ENCODE measurements at regions not wholly inside any gene's neighbourhood (a gene's known extent, or its start where the extent isn't known, plus 50 kb on each side); places are given as distances from the start of the nearest gene placed in this dataset.

DNA sequence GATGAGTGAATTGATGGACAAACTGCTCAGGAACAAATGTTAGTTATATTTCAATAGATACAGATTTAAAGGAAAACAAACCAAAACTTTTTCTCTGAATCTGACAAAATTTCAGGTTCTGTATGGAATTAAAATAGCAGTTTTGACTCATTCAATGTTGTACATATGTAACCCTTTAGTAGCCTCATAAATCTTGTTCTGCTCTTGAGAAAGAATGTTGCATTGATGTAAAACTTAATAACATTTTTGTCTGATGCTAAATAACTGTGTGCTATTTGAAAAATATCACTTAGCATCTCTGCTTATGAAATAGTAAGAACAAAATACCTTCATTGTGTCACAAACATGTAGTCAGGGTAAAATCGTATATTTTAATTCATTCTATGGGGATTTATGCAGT is 168.9 kb upstream of the NOVA1 start:
- DNase-seq, result no peak

DNA sequence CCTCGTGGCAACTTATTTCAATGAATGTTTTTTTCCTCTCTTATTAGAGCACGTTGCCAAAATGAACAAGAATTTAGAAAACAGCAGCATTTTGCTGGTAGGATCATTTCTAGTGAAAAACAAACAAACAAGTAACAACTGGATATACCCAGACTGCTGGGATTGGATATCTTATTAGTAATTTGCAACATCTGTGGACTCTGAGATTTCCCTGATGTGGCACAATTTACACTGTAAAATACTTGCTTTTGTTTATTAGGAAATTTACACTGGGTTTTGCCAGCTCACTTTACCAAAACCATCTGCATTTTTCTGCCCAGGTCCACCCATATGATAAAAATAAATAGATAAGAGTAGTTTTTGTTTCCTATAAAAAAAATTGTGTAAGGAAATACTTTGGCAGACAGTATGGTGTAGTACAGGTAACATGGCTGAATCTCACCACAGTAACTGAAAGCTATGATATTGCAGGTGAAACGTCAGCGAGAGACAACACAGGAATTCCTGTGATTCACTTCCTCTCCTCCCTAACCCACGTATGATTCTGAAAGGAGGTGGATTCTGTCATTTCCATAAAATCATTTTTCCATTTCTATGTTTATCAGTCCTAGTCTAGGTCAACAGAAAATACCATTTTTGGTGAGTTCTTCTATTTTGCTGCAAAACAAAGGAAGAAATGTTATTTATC is 176.2 kb upstream of the NOVA1 start:
- DNase-seq, result no peak

DNA sequence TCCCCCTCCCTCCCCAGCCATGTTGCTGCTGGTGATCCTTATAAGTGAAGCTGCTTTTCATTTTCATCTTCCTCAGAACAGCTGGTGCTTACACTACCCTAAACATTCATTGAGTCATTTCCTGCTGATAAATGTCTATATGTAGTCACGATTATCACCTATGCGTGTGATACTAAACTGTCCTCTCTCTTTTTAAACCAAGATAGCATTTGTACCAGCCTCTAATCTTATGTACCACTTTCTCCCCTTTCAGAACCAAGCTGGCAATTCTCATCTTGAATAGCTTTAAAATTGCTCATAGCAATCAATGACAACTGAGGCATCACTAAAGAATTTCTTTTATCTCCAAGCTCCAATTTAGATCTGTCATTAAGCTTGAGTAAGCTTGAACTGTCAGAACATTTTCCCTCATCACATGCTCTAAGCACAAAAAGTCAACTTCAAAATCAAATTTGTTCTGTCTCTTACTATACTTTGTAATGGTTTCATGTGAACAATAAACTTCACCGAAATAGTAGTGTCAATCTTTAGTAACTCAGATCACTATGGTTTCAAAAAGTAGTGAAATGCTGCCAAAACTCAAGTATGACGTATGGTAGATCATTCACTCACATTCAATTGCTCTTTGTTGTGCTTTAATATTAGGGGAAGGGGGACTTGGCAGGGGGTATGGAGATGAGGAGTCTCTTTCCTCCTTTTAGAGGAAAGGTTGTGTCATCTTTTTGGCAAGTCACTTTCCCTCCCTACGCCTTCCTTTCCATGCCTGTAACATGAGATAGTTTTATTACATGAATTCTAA is 178.1 kb upstream of the NOVA1 start:
- peak; percentile 45 for DNase-seq

DNA sequence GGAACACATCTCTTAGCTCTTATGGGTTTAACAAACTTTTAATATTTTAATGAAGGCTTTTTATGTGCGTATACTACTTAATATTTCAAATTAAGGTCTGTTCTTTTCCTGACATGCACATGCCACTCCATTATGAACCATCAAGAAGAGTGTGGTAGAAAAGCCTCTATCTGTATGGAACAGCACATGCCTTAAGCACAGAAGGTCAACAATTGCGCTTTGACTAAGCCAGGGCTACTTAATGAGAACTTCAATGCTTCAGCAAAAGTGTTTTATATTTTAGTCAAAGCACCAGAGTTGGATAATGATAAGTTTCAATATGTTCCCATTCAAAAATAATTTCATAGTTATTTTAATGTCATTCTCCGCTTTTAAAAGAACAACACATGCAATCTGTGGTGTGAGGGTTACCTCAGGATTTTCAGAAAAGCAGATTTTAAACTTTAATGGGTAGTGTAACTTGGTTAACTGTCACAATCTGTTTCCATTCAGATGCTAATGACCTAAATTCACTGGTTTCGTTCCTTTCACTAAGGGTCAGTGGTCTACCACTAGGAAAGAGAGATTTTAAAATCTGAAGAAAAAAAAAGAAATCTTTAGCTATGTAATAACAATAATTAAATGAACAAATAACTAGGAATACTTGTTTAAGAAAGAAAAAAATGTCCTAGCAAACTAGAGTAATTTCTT is 193.4 kb upstream of the NOVA1 start:
- no peak for DNase-seq

DNA sequence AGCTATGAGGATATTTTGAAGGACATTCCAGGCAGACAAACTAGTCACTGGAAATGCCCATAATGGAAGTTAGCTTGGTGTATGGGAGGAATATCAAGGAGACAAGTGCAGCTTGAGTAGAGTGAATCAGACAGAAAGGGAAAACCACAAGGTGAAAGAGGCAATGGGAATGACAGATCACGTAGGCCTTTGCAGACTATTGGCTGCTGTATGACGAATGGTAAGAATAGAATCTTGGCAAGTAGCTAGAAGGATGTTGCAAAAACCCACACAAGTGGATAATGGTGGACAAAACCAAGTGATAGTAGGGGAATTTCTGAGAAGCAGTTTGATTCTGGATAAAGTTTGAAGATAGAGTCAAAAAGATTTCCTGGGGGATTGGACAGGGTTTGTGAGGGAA is 196.9 kb upstream of the NOVA1 start:
- DNase-seq, result no peak

DNA sequence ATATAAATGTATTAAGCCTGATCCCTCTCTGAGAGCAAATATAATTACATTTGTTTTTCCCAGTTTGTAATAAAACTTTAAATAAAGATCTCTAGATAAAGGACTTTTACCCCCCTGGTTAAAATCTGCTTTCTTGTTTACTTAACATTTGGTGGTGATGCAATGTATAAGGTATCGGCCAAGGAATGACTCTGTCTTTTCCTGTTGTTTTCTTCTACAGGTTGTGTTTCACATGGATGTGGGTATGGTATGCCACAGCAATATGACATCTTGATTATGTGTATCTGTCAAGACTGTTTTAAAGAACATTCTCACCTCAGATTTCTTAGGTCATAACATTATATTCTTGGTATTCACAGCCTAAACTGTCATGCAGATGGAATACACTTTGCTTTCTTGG is 210.6 kb upstream of the NOVA1 start:
- DNase-seq, result no peak

DNA sequence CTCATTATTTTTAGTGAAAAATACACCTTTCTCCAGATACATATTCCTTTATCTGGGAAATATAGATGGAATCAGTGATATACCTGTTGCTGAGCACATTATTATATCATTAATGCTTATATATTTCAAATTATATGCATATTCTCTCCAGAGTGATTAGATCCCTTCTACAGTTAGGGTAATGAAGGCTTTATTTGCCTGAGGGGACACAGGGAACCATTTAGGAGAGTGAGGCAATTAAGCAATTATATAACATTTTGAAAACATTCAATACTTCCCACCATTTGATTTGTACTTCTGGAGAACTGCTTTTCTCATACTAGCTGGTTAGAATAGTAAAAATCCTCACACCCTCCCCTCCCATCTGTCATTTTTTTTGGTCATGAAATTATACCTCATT is 212.8 kb upstream of the NOVA1 start:
- no peak for DNase-seq

DNA sequence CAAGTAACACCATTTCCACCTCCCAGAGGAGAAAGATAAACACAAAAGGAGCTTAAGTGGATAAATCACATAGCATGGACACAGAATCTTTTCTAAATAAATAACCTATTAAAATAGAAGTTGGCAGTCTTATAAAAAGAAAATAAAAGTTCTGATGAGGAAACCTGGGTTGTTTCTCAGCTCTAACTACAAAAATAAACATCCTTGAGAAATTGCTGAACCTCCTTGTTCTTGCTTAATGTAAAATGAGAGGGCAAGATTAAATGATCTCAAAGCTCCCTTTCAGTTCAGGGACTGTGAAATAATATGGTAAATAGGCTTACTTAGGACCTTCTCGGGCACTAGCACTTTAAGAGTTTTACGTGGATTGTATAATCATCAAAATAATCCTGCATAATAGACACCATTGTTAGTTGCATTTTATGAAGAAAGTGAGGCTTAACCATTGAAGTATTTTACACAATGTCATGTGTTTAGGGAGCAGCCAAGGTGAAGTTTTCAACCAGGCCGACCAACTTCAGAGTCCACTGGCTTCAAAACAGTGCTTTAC is 214.0 kb upstream of the NOVA1 start:
- DNase-seq, result no peak

DNA sequence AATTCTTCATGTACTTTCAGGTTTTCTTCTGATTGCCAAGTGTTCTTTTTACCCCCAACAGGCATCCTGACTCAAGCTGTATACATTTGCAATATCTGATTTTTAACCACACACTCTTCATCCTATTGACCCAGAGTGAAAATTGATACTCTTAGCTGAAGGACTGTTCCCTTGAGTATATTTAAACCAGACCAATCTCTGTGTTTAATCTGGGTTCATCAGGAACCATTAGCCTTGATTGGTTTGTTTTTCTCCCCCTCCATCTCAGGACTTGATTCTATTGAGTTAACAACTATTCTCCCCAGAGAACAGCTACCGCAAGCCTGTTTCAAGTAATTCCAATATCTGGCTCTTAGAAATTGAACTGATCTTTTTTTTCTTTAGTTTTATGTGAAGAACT is 222.3 kb upstream of the NOVA1 start:
- DNase-seq, result peak; percentile 2

DNA sequence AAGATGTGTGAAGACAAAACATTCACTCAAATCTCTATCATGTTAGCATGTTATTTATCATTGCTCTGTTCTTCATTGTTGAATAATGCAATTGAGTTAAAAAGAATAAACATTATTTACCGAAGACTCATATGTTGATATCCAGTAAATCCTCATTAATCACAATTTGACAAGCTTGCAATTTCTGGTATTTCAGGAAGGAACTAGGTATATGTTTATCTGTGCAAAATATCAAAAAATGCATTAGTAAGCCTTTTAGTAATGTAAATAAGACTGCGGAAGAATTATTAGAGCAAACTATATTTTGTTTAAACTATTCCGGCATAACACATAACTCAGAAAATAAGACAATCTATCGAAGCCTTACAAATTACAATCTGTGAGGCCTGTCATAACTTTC is 222.7 kb upstream of the NOVA1 start:
- no peak for DNase-seq

DNA sequence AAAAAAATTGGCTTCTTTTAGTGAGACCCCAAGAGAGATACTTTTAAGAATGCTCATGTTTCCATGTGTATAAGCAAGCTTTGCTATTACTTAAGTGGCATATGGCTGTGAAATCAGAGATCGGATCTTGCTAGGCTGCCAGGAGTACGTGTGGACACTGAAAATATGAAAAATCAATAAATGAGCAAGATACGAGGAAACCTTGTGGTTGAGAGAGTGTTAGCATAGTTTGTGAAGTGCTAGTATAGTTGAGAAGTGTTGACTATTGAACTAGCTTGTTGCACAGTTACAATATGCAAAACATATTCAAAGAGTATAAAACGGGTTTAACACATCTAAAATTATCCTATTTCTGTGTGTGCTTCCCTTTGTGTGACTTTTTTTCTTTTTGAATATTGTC is 230.9 kb upstream of the NOVA1 start:
- no peak for DNase-seq

DNA sequence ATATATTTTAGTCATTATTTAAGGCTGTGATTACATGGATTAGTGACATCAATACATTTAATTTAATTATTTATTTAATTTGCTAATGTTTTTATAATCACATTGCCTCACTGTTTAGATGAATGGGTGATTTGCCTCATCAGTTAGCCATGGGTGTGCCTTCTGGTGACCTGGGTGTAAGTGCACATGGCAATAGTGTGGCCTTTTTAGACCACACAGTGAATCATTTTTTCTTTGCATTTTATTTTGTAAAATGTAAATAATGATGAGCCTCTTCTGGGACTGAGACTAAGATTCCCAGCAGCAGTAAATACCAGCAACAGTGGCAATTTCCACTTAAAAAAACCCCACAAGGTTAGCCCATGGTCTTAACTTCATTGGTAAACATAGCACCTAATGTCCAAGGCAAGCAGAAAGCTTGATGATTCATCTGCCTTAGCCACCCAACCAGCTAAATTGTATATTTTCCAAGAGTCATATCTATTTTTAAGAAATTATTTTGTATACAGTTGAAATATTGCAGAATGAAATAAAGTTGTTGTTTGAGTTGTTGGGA is 235.9 kb upstream of the NOVA1 start:
- no peak for DNase-seq

DNA sequence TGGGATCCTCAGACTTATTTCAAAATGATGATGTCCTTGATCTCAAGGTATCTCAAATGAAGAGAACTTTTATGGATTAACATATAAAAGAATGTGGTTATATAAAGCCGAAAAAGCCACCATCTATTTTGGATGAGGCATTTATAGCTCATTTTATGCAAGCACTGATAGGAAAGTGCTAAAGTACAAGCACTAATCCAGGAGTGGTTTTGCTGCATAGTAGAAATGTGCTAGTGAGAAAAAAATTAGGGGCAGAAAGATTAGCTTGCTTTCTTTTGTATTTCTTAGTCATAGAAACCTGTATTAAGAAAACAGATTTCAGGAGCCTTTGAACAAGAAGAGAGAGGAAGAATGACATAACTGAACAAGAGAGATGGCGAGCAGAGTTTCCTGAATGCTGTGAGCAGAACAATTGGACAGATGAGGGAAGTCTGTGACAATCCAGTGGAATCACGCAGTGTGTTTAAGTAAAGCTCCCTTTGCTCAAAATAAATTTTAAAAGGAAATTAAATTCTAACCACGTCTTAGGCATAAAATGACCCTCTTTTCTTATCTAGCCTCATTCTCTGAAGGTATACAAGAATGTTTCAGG is 238.2 kb upstream of the NOVA1 start:
- no peak for DNase-seq

DNA sequence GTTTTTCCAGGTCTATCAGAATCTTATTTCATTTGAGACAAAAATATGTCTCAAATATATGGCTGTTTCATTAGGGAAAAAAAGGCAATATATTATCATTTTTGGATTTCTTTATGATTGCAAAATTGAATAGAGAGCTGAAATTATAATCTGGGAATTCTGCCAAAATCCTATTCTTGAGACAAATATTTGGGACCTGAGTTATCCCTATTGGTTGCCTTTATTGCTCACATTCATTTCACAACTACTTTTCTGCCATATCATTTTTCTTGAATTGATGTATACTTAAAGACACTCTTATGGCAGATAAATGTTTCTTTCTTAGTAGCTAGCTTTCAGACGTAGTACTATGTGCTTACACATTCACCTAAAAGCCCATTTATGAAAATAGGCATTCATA is 241.6 kb upstream of the NOVA1 start:
- no peak for DNase-seq

DNA sequence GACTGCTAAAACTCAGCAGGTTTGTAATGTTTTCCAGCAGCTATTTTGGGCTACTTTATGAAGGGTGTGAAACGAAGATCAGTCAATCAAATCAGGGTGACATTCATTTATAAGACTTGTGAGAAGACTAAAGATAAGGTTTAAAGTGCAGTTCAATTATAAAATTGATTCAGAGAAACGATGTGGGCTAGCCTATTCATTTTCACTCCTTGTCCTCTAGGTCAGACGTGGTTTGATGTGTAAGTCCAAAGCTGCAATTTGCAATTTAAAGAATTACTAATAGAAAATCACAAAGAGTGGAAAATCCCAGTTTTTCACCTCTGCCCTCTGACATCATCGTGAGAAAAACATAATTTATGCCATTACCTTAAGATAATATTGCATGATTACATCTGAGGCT is 243.5 kb upstream of the NOVA1 start:
- no peak for DNase-seq

DNA sequence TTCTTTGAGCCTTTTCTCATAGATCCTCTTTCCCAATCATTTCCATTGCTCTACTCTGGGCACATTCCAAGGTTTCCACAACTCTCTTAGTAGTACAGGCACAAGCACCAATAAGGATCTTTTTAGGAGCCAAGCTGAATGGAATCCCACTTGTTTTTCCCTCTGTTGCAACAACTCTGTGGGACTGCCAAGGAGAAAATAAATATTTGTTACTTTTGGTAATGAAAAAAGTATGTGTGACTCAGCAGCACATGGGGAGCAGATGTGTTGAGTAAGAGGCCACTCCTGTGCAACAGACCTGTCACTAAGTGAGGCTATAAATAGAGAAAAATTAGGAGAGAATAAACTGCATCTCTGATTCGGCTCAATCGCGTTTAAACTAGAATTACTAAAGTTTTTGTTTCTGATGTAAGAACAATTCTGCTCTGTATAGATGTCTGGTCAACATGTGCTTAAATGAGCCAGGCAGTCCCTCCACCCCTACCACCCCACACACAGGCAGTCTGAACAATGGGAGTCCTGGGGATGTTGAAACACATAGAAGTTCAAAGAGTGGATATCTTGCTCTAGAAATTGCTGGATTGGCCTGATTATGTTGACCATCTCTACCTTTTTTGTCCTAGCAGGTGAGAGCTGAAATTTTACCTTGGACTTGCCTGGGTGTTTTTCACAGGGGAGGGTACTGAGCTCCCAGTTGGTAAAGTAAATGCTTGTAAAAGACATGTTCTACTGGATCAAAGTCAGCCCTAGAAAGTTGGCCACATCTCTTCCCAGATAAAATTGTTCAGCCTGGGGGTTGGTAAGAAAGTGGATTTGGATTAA is 244.3 kb upstream of the NOVA1 start:
- DNase-seq, result peak; percentile 82

DNA sequence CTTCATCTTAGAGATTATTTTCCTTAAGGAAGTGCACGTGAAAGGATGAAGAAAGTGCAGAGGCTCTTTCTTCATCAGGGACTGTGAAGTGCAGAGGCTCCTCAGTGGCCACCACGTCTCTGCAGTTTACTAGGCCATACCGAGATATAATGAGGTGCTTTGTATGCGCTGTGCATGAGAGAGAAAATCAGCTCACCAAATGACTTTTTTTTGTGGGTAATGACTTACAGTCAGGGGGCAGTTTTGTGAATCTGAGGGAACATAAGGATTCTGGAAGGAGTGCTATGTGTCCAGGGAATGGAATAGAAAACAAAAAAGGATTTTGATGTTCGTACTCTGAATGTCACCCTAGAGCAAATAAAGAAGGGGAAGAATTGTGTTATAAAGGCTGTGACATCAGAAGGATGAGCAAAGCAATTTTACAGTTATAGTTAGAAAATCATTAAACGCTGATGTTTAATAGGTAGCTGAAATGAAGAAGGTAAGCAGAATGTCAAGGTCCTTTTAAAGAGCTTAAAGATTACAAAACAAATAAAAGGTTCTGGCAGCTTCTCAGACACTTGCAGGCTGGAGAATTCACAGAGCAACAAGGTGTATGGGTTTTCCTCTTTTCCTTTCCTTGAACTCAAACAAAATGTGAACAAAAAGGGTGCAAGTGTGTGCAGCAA is 247.5 kb upstream of the NOVA1 start:
- no peak for DNase-seq

DNA sequence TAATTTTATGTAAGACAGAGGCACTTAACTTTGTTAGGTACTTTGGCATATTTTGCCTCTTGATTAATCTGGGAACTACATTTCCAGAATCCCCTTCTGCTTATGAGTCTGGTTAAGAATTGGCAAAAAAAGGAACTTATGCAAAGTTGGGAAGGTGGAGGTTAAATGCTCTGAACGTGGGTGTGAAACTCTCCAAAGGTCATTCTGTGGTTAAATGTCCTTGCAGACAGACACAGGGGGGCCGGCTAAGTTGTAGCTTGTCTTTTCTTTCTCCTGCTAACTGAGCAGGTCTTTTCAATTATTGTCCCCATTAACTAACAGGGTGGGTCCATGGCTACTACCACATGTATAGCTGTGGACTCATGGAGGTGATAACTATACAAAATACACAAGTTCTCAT is 248.6 kb upstream of the NOVA1 start:
- DNase-seq, result no peak

DNA sequence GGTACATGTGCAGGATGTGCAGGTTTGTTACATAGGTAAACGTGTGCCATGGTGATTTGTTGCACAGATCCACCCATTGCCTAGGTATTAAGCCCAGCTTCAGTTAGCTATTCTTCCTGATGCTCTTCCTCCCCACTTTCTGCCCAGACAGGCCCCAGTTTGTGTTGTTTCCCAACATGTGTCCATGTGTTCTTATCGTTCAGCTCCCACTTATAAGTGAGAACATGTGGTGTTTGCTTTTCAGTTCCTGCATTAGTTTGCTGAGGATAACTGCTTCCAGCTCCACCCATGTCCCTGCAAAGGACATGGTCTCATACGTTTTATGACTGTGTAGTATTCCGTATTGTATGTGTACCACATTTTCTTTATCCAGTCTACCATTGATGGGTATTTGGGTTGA is 251.7 kb upstream of the NOVA1 start:
- DNase-seq, result no peak

DNA sequence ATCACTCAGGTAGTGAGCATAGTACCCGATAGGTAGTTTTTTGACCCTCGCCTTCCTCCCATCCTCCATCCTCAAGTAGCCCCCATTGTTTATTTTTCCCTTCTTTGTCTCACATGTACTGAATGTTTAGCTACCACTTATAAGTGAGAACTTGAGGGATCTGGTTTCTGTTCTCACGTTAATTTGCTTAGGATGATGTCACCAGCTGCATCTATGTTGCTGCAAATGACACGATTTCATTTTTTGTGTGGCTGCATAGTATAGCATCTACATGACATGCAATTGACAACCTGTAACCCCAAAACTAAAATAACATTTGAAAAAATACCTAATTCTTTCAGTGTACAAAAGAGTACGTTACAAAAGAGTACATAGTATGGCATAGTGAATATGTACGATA is 254.0 kb upstream of the NOVA1 start:
- no peak for DNase-seq
